SK-N-SH treated with all-trans-retinoic acid at 6 μM for 48 hours (cell line): ENCODE measurements at regions not wholly inside any gene's neighbourhood (a gene's known extent, or its start where the extent isn't known, plus 50 kb on each side); places are given as distances from the start of the nearest gene placed in this dataset.

ENCODE experiments used
- ARNTL ChIP-seq: fragments of 450-650 bp; formaldehyde crosslinking; IDR thresholded peaks from 2 replicates; pipeline ENCODE4 v1.5.0; 2020; ENCODE audit warnings: low read depth, mild to moderate bottlenecking, moderate library complexity, borderline replicate concordance
- ESRRG ChIP-seq: fragments of 250-450 bp; sonication (Bioruptor Pico); IDR thresholded peaks from 2 replicates; pipeline ENCODE4 v1.6.1; 2021; ENCODE audit warnings: mild to moderate bottlenecking
- GLIS3 ChIP-seq: fragments of 250-450 bp; sonication (Bioruptor Pico); IDR thresholded peaks from 2 replicates; pipeline ENCODE4 v1.5.0; 2020; ENCODE audit warnings: mild to moderate bottlenecking, moderate library complexity
- ISL1 ChIP-seq: fragments of 250-450 bp; sonication (Bioruptor Pico); IDR thresholded peaks from 2 replicates; pipeline ENCODE4 v2.1.2; 2022; ENCODE audit warnings: mild to moderate bottlenecking, moderate library complexity
- OSR1 ChIP-seq: fragments of 250-450 bp; sonication (Bioruptor Pico); IDR thresholded peaks from 2 replicates; pipeline ENCODE4 v1.8.0; 2022; ENCODE audit warnings: moderate library complexity, mild to moderate bottlenecking, inconsistent platforms
- RARB ChIP-seq: fragments of 250-450 bp; sonication (Bioruptor Pico); IDR thresholded peaks from 2 replicates; pipeline ENCODE4 v1.8.0; 2021; ENCODE audit warnings: mild to moderate bottlenecking, moderate library complexity
- TCF4 ChIP-seq: fragments of 250-450 bp; sonication (Bioruptor Pico); IDR thresholded peaks from 2 replicates; pipeline ENCODE4 v1.8.0; 2021; ENCODE audit warnings: mild to moderate bottlenecking, moderate library complexity, borderline replicate concordance
- TF ChIP-seq, protein P1 (sequence below): fragments of 250-450 bp; sonication (Bioruptor Pico); IDR thresholded peaks from 2 replicates; pipeline ENCODE4 v1.8.0; 2020; ENCODE audit warnings: mild to moderate bottlenecking, moderate library complexity, borderline replicate concordance

DNA sequence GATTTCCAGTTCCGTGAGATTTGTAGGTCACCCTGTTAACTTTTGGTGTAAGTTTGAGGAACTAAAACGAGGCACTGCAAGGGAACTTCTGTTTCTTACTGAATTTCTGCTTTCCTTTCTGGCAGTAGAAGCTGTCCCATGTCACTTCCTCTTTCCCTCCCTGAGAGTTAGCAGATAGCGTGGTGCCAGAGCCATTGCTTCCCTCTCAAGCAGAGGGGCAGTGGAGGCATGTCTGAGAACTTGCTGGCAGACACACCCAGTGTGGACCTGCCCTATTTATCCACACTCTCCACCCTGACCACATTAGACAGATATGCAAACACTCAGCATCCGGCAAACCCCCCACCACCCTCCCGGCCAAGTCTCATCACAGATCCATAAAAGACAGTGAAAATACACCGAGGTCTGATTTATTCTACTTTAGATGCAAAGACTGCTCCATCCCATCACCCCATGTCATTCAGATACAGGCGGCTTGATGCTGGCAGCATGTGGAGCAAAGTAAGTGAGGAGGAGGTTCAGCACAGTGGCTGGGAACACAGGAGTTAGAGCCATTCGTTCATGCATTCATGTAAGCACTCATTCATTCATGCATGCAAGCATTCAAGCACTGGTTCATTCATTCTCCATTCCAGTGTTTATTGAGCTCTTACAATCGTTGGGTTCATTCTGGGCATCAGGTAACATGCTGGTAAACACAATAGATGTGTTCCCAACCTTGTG, 324.7 kb downstream of the SHQ1 start:
- no peak for TF ChIP-seq GLIS3
- no peak for TF ChIP-seq RARB (CRISPR knock-in tag)
- TF ChIP-seq ARNTL (CRISPR knock-in tag) = no peak
- TF ChIP-seq, protein P1, sequence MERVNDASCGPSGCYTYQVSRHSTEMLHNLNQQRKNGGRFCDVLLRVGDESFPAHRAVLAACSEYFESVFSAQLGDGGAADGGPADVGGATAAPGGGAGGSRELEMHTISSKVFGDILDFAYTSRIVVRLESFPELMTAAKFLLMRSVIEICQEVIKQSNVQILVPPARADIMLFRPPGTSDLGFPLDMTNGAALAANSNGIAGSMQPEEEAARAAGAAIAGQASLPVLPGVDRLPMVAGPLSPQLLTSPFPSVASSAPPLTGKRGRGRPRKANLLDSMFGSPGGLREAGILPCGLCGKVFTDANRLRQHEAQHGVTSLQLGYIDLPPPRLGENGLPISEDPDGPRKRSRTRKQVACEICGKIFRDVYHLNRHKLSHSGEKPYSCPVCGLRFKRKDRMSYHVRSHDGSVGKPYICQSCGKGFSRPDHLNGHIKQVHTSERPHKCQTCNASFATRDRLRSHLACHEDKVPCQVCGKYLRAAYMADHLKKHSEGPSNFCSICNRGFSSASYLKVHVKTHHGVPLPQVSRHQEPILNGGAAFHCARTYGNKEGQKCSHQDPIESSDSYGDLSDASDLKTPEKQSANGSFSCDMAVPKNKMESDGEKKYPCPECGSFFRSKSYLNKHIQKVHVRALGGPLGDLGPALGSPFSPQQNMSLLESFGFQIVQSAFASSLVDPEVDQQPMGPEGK (CRISPR knock-in tag) = no peak
- TF ChIP-seq ESRRG (CRISPR knock-in tag) = no peak
- no peak for TF ChIP-seq OSR1 (CRISPR knock-in tag)
- TF ChIP-seq TCF4 (CRISPR knock-in tag) = no peak
- no peak for TF ChIP-seq ISL1 (CRISPR knock-in tag)
